ENCODE measurements at regions not wholly inside any gene's neighbourhood (a gene's known extent, or its start where the extent isn't known, plus 50 kb on each side); places are given as distances from the start of the nearest gene placed in this dataset.

DNA sequence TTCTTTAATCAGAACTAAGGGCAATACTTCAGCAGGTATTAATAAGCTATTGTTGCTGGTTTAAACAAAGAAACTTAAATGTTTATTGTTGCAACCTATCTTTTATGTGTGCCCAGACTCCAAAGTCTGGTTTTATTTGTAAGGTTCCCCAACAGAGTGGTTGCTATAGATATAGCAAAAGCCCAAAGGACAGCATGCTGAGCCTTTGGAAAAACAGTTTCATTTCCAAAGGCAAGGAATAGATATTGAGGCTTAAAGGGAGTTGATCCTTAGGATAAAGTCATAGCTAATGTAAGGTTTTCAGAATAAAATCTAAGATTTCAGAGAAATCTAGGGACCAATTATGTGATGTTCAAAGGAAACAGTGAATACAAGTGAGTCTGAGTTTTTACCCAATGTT lies 413.2 kb upstream of the SLC14A2 start:
- no peak for TF ChIP-seq MAFK (IDR thresholded peaks at IDR 0.05; ENCODE audit: low read depth, low read length)
- TF ChIP-seq CTCF (conservative IDR thresholded peaks at IDR 0.05; ENCODE audit: low read depth, low read length) = no peak
- TF ChIP-seq MAZ (IDR thresholded peaks at IDR 0.05; ENCODE audit: borderline replicate concordance, low read depth, low read length) = no peak
- TF ChIP-seq RAD21 (IDR thresholded peaks at IDR 0.05; ENCODE audit: low read length) = no peak
- TF ChIP-seq POLR2A (IDR thresholded peaks at IDR 0.05; ENCODE audit: low read depth, low read length) = no peak
- TF ChIP-seq BHLHE40 (IDR thresholded peaks at IDR 0.05; ENCODE audit: low read depth, low read length) = no peak
- TF ChIP-seq USF2 (IDR thresholded peaks at IDR 0.05; ENCODE audit: low read depth, low read length) = no peak

All from IMR-90 (cell line).